HEK293 (cell line): ENCODE measurements at regions not wholly inside any gene's neighbourhood (a gene's known extent, or its start where the extent isn't known, plus 50 kb on each side); places are given as distances from the start of the nearest gene placed in this dataset.

Experiments used
- CTCF ChIA-PET: fragments of 350-600 bp; formaldehyde crosslinking; extraction: SDS; loops from one replicate; lab custom pipeline; 2021; ENCODE audit warnings: antibody characterized with exemption; lab: Yijun Ruan, JAX
- POLR2A ChIA-PET: fragments of 300-600 bp; formaldehyde crosslinking; extraction: SDS; loops from one replicate; lab custom pipeline; 2020; ENCODE audit warnings: antibody characterized with exemption, inconsistent platforms; lab: Yijun Ruan, JAX
- H3K27ac ChIP-seq: fragments of 200-500 bp; sonication (Bioruptor generic); 2 replicates; pipeline ENCODE4 v1.5.1; 2014; ENCODE audit warnings: low read depth, low read length, control low read depth, inconsistent platforms; ENCODE audit errors: extremely low read depth
- H3K36me3 ChIP-seq, 2 experiments: fragments of 200-500 bp in 1 of 2; sonication (Bioruptor generic) in 1 of 2; 1 replicate in 1 of 2; 2 replicates in 1 of 2; pipeline ENCODE4 v1.5.1; 2014 to 2017; ENCODE audit warnings: inconsistent platforms in 2 of 2, low read length in 2 of 2; ENCODE audit not compliant: control insufficient read depth in 2 of 2, insufficient read depth in 1 of 2
- H3K4me1 ChIP-seq: fragments of 200-500 bp; sonication (Bioruptor generic); 2 replicates; pipeline ENCODE4 v1.5.1; 2014; ENCODE audit warnings: mild to moderate bottlenecking, low read length, inconsistent platforms; ENCODE audit not compliant: control insufficient read depth, insufficient read depth
- H3K4me3 ChIP-seq: 2 replicates; pipeline ENCODE4 v1.5.1; 2011; ENCODE audit warnings: low read depth, mild to moderate bottlenecking, control low read depth, low read length, moderate library complexity
- H3K9me3 ChIP-seq: fragments of 200-500 bp; sonication (Bioruptor generic); 2 replicates; pipeline ENCODE4 v1.5.1; 2014; ENCODE audit warnings: low read depth, low read length, inconsistent platforms; ENCODE audit not compliant: control insufficient read depth, insufficient read depth
- BCL11A ChIP-seq: fragments of 450-650 bp; formaldehyde crosslinking; IDR thresholded peaks from 2 replicates; pipeline ENCODE4 v1.5.1; 2016; ENCODE audit warnings: low read depth, missing biosample characterization, missing genetic modification characterization
- HOXA7 ChIP-seq: sonication (generic); formaldehyde crosslinking; IDR thresholded peaks from 2 replicates; pipeline ENCODE4 v1.8.1; 2022; ENCODE audit warnings: missing genetic modification reagents, borderline replicate concordance
- KLF7 ChIP-seq: fragments of 450-650 bp; formaldehyde crosslinking; IDR thresholded peaks from 2 replicates; pipeline ENCODE4 v1.5.1; 2016; ENCODE audit warnings: missing biosample characterization, missing genetic modification characterization, borderline replicate concordance
- MZF1 ChIP-seq: fragments of 450-650 bp; formaldehyde crosslinking; IDR thresholded peaks from 2 replicates; pipeline ENCODE4 v1.5.1; 2017; ENCODE audit warnings: missing biosample characterization, missing genetic modification characterization, borderline replicate concordance
- REPIN1 ChIP-seq: fragments of 450-650 bp; formaldehyde crosslinking; IDR thresholded peaks from 2 replicates; pipeline ENCODE4 v1.5.1; 2017; ENCODE audit warnings: missing biosample characterization, missing genetic modification characterization, low read depth
- ZBTB17 ChIP-seq: fragments of 450-650 bp; formaldehyde crosslinking; IDR thresholded peaks from 2 replicates; pipeline ENCODE4 v1.5.1; 2016; ENCODE audit warnings: missing biosample characterization, missing genetic modification characterization
- ZBTB21 ChIP-seq: fragments of 450-650 bp; formaldehyde crosslinking; IDR thresholded peaks from 2 replicates; pipeline ENCODE4 v1.5.1; 2017; ENCODE audit warnings: missing biosample characterization, missing genetic modification characterization
- ZBTB7A ChIP-seq: fragments of 450-650 bp; formaldehyde crosslinking; IDR thresholded peaks from 2 replicates; pipeline ENCODE4 v1.5.1; 2016; ENCODE audit warnings: low read depth, missing biosample characterization, missing genetic modification characterization
- ZFP37 ChIP-seq: fragments of 450-650 bp; formaldehyde crosslinking; IDR thresholded peaks from 2 replicates; pipeline ENCODE4 v1.5.1; 2016; ENCODE audit warnings: missing biosample characterization, missing genetic modification characterization
- ZFP41 ChIP-seq: fragments of 450-650 bp; formaldehyde crosslinking; IDR thresholded peaks from 2 replicates; pipeline ENCODE4 v1.5.1; 2016; ENCODE audit warnings: missing biosample characterization, missing genetic modification characterization, borderline replicate concordance
- ZNF133 ChIP-seq: fragments of 450-650 bp; formaldehyde crosslinking; IDR thresholded peaks from 2 replicates; pipeline ENCODE4 v1.5.1; 2016; ENCODE audit warnings: missing biosample characterization, missing genetic modification characterization
- ZNF155 ChIP-seq: fragments of 450-650 bp; formaldehyde crosslinking; IDR thresholded peaks from 2 replicates; pipeline ENCODE4 v1.5.1; 2016; ENCODE audit warnings: missing biosample characterization, missing genetic modification characterization
- ZNF2 ChIP-seq: fragments of 450-650 bp; formaldehyde crosslinking; IDR thresholded peaks from 2 replicates; pipeline ENCODE4 v1.5.1; 2016; ENCODE audit warnings: missing biosample characterization, missing genetic modification characterization
- ZNF239 ChIP-seq: fragments of 450-650 bp; formaldehyde crosslinking; IDR thresholded peaks from 2 replicates; pipeline ENCODE4 v1.5.1; 2016; ENCODE audit warnings: missing biosample characterization, missing genetic modification characterization
- ZNF280D ChIP-seq: fragments of 450-650 bp; formaldehyde crosslinking; IDR thresholded peaks from 2 replicates; pipeline ENCODE4 v1.5.1; 2016; ENCODE audit warnings: missing biosample characterization, missing genetic modification characterization
- ZNF311 ChIP-seq: fragments of 450-650 bp; formaldehyde crosslinking; IDR thresholded peaks from 2 replicates; pipeline ENCODE4 v1.5.1; 2017; ENCODE audit warnings: missing biosample characterization, missing genetic modification characterization, borderline replicate concordance
- ZNF548 ChIP-seq: fragments of 450-650 bp; formaldehyde crosslinking; IDR thresholded peaks from 2 replicates; pipeline ENCODE4 v1.5.1; 2016; ENCODE audit warnings: missing biosample characterization, missing genetic modification characterization
- ZNF558 ChIP-seq: fragments of 450-650 bp; formaldehyde crosslinking; IDR thresholded peaks from 2 replicates; pipeline ENCODE4 v1.5.1; 2016; ENCODE audit warnings: missing biosample characterization, missing genetic modification characterization
- ZNF585B ChIP-seq: fragments of 450-650 bp; formaldehyde crosslinking; IDR thresholded peaks from 2 replicates; pipeline ENCODE4 v1.5.1; 2016; ENCODE audit warnings: missing biosample characterization, missing genetic modification characterization
- ZNF600 ChIP-seq: fragments of 450-650 bp; formaldehyde crosslinking; IDR thresholded peaks from 2 replicates; pipeline ENCODE4 v1.5.1; 2016; ENCODE audit warnings: missing biosample characterization, missing genetic modification characterization
- ZNF624 ChIP-seq: fragments of 450-650 bp; formaldehyde crosslinking; IDR thresholded peaks from 2 replicates; pipeline ENCODE4 v1.5.1; 2017; ENCODE audit warnings: missing biosample characterization, missing genetic modification characterization
- ZNF707 ChIP-seq: fragments of 450-650 bp; formaldehyde crosslinking; IDR thresholded peaks from 2 replicates; pipeline ENCODE4 v1.5.1; 2016; ENCODE audit warnings: missing biosample characterization, missing genetic modification characterization
- ZNF777 ChIP-seq: fragments of 450-650 bp; formaldehyde crosslinking; IDR thresholded peaks from 2 replicates; pipeline ENCODE4 v1.5.1; 2017; ENCODE audit warnings: missing biosample characterization, missing genetic modification characterization, borderline replicate concordance
- ZSCAN18 ChIP-seq: fragments of 450-650 bp; formaldehyde crosslinking; IDR thresholded peaks from 2 replicates; pipeline ENCODE4 v1.5.1; 2016; ENCODE audit warnings: missing biosample characterization, missing genetic modification characterization
- TF ChIP-seq, protein P1 (sequence below): fragments of 450-650 bp; formaldehyde crosslinking; IDR thresholded peaks from 2 replicates; pipeline ENCODE4 v1.5.1; 2016; ENCODE audit warnings: missing biosample characterization, missing genetic modification characterization
- TF ChIP-seq, protein P2 (sequence below): fragments of 450-650 bp; formaldehyde crosslinking; IDR thresholded peaks from 2 replicates; pipeline ENCODE4 v1.5.1; 2017; ENCODE audit warnings: missing biosample characterization, missing genetic modification characterization
- TF ChIP-seq, protein P3 (sequence below): fragments of 450-650 bp; formaldehyde crosslinking; IDR thresholded peaks from 2 replicates; pipeline ENCODE4 v1.5.1; 2016; ENCODE audit warnings: missing biosample characterization, missing genetic modification characterization

- POLR2A ChIA-PET, result no interaction called here
- no peaks in the 10 kb centered on the region for H3K4me1 ChIP-seq
- no peak for TF ChIP-seq MZF1 (tag by site-specific recombination)
- TF ChIP-seq BCL11A (tag by site-specific recombination), result no peak
- no peak for TF ChIP-seq ZNF558 (tag by site-specific recombination)
- TF ChIP-seq ZNF133 (tag by site-specific recombination), result no peak
- no peak for TF ChIP-seq ZNF155
- TF ChIP-seq, protein P1, sequence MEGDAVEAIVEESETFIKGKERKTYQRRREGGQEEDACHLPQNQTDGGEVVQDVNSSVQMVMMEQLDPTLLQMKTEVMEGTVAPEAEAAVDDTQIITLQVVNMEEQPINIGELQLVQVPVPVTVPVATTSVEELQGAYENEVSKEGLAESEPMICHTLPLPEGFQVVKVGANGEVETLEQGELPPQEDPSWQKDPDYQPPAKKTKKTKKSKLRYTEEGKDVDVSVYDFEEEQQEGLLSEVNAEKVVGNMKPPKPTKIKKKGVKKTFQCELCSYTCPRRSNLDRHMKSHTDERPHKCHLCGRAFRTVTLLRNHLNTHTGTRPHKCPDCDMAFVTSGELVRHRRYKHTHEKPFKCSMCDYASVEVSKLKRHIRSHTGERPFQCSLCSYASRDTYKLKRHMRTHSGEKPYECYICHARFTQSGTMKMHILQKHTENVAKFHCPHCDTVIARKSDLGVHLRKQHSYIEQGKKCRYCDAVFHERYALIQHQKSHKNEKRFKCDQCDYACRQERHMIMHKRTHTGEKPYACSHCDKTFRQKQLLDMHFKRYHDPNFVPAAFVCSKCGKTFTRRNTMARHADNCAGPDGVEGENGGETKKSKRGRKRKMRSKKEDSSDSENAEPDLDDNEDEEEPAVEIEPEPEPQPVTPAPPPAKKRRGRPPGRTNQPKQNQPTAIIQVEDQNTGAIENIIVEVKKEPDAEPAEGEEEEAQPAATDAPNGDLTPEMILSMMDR (tag by site-specific recombination), result no peak
- TF ChIP-seq ZNF624 (tag by site-specific recombination), result no peak
- no peak for TF ChIP-seq ZNF239
- TF ChIP-seq ZFP37, result no peak
- TF ChIP-seq ZNF2, result no peak
- no peak for TF ChIP-seq KLF7 (tag by site-specific recombination)
- no peak for TF ChIP-seq ZNF280D (tag by site-specific recombination)
- no peak for TF ChIP-seq ZNF548 (tag by site-specific recombination)
- H3K27ac ChIP-seq, result no peak overlapping the region
- H3K36me3 ChIP-seq, result no peaks in the 10 kb centered on the region
- H3K9me3 ChIP-seq, result no peaks in the 10 kb centered on the region
- CTCF ChIA-PET, result no interaction called here
- H3K4me3 ChIP-seq, result no peak overlapping the region
Observed at GRCh38 chr6:145225500-145225899, 509.8 kb downstream of the EPM2A start.

GRCh38 chr6:145227593-145227992 lies 507.7 kb downstream of the EPM2A start:
- Histone ChIP-seq H3K4me1 (no peaks in the 10 kb centered on the region), H3K4me3 (no peak overlapping the region), H3K9me3 (no peaks in the 10 kb centered on the region), H3K36me3 (no peaks in the 10 kb centered on the region), H3K27ac (no peak overlapping the region)
- TF ChIP-seq ZNF707 (tag by site-specific recombination), result no peak
- TF ChIP-seq ZNF155, result no peak
- no peak for TF ChIP-seq ZBTB21 (tag by site-specific recombination)
- TF ChIP-seq, protein P2, sequence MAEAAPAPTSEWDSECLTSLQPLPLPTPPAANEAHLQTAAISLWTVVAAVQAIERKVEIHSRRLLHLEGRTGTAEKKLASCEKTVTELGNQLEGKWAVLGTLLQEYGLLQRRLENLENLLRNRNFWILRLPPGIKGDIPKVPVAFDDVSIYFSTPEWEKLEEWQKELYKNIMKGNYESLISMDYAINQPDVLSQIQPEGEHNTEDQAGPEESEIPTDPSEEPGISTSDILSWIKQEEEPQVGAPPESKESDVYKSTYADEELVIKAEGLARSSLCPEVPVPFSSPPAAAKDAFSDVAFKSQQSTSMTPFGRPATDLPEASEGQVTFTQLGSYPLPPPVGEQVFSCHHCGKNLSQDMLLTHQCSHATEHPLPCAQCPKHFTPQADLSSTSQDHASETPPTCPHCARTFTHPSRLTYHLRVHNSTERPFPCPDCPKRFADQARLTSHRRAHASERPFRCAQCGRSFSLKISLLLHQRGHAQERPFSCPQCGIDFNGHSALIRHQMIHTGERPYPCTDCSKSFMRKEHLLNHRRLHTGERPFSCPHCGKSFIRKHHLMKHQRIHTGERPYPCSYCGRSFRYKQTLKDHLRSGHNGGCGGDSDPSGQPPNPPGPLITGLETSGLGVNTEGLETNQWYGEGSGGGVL (tag by site-specific recombination), result no peak
- TF ChIP-seq ZBTB17 (tag by site-specific recombination), result no peak
- TF ChIP-seq ZFP41 (tag by site-specific recombination), result no peak
- TF ChIP-seq REPIN1 (tag by site-specific recombination), result no peak
- TF ChIP-seq MZF1 (tag by site-specific recombination), result no peak
- no peak for TF ChIP-seq ZNF311 (tag by site-specific recombination)
- TF ChIP-seq ZNF600, result no peak
- TF ChIP-seq ZNF548 (tag by site-specific recombination), result no peak
- no peak for TF ChIP-seq HOXA7 (CRISPR knock-in tag)
- TF ChIP-seq, protein P3, sequence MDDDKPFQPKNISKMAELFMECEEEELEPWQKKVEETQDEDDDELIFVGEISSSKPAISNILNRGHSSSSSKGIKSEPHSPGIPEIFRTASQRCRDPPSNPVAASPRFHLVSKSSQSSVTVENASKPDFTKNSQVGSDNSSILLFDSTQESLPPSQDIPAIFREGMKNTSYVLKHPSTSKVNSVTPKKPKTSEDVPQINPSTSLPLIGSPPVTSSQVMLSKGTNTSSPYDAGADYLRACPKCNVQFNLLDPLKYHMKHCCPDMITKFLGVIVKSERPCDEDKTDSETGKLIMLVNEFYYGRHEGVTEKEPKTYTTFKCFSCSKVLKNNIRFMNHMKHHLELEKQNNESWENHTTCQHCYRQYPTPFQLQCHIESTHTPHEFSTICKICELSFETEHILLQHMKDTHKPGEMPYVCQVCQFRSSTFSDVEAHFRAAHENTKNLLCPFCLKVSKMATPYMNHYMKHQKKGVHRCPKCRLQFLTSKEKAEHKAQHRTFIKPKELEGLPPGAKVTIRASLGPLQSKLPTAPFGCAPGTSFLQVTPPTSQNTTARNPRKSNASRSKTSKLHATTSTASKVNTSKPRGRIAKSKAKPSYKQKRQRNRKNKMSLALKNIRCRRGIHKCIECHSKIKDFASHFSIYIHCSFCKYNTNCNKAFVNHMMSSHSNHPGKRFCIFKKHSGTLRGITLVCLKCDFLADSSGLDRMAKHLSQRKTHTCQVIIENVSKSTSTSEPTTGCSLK (tag by site-specific recombination), result no peak
- TF ChIP-seq ZNF777, result no peak
- no peak for TF ChIP-seq ZBTB7A (tag by site-specific recombination)
- no peak for TF ChIP-seq ZSCAN18
- no peak for TF ChIP-seq ZNF585B (tag by site-specific recombination)
- CTCF ChIA-PET, result interaction anchor here (0.7 to 1.0 kb wide), 2 partner anchors 9 to 193 kb away, joined by 3 read pairs; no protein-coding TSS in a partner anchor
- POLR2A ChIA-PET, result no interaction called here
